Stimulated activated CD4-positive, alpha-beta T cell treated with anti-CD3 and anti-CD28 coated beads, Interleukin-2, amount 100 ng/mL, for 24 hours (primary cell): ENCODE measurements at regions not wholly inside any gene's neighbourhood (a gene's known extent, or its start where the extent isn't known, plus 50 kb on each side); places are given as distances from the start of the nearest gene placed in this dataset.

Source experiments
- DNase-seq, 2 donors: peaks; one replicate each; pipeline ENCODE4 v3.0.0-alpha.2; 2020

GRCh38 chr22:26732284-26732683 lies 74.9 kb downstream of the MIAT start:
- DNase-seq, result no peak

GRCh38 chr22:26734339-26735018 lies 77.1 kb downstream of the MIAT start:
- no peak for DNase-seq

DNA sequence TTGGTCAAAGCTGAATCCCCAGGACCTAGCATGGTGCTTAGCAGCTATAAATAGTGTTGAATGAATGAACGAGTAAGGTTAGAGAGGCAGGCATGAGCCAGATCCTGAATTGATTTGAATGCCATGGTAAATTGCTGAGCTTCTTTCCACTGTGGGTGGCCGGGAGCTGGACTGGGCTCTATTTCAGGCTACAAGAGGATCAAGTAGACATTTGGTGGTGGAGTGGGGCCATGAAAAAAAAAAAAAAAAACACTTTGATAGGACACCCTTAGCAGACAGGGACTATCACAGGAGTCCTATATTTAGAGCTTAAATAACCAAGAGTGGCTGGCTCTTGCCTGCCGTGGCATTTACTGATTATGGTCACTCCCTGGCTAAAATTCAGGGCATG lies 77.6 kb downstream of the MIAT start:
- DNase-seq, result no peak

GRCh38 chr22:26737262-26737661 lies 79.9 kb downstream of the MIAT start:
- DNase-seq, result no peak

DNA sequence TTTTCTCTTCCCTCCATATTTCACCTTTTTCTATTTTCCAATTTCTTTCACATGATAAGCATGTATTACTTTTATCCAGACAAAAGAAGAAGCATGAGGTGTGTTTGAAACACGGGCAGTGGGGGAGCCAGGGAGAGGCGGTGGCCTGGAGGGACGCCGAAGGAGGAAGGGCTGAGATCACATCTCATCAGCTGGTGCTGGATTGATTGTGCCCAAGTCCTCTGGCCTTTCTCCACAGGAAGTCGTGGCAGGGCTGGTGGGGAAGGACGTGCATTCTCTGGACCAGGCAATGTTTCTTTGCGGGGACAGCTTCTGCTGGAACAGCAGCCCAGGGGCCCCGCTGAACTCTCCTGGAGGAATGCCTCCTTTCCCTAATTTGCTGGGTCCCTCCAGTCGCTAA lies 82.9 kb downstream of the MIAT start:
- no peak for DNase-seq

GRCh38 chr22:26743149-26743548 lies 85.8 kb downstream of the MIAT start:
- DNase-seq, result no peak

DNA sequence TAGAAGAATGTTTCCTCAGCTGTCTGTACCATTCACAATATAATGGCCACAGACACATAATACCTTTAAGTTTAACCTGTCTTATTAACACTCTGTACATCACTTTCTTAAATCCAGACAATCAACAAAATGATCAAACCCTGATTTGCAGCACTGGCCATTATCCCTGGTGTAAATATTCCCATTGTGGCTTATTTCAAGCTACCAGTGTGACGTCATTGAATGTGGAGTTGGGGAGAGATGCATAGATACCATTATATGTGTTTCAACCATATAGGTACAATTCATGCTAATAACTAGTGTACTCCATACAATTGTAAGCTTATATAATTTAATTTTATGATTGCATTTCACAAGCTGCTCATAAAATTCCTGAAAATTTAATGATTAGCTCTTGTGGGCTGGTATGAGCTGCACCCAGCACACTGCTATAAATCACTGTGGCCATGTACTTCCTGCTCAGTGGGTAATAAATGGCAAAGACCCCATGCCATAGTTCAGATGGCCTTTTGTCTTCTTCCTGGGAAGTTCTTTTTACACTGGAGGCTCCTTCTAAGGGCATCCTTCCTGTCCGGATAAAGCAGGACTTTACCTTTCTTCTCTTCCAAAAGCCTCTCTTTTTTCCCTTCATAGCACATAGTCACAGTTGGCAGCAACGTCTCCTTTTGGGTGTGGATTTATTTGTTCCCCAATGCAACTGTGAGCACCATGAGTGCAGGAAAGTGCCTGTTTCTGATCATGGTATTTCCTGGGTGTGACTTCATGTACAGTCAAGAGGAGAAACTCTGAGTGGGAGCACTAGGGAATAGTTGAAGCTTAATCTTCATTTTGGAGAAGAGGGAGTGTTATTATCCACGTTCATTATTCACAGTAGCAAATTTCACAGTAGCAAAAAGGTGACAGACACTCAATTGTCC lies 87.8 kb downstream of the MIAT start:
- DNase-seq, result no peak

DNA sequence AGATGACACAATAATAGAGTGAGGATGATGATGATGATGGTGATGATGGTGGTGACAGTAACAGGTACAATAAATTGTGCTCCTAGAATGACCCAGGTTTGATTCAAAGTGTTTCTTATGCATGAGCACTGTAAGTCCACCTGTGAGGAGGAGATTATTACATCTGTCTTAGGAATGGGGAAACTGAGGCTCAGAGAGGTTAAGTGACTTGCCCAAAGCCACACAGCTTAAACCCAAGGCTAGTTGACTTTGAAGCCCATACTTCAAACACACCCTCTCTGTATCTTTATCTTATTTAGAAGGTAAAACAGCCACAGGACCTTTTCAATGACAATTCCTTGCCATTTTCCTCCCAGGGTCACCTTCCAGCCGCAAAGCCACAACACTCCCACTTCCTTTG lies 88.9 kb downstream of the MIAT start:
- DNase-seq, result no peak

DNA sequence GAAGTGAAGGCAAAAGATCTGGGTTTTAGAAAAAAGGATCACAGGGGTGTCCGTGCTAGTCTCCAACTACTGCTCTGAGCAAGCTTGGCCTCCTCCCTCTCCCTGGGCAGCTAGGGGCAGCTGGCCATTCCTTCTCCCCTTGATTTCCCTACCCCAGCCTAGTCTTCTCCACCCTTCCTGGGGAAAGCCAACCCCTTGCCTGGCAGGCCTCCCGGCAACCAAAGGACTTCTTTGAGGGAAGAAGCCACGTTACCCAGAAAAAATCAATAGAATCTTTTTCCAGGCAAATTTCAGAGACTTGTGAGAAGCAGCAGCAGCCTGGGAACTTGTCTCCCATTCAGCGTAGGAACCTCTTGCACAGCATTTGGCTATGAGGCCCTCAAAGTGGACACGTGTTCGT lies 91.5 kb downstream of the MIAT start:
- no peak for DNase-seq

DNA sequence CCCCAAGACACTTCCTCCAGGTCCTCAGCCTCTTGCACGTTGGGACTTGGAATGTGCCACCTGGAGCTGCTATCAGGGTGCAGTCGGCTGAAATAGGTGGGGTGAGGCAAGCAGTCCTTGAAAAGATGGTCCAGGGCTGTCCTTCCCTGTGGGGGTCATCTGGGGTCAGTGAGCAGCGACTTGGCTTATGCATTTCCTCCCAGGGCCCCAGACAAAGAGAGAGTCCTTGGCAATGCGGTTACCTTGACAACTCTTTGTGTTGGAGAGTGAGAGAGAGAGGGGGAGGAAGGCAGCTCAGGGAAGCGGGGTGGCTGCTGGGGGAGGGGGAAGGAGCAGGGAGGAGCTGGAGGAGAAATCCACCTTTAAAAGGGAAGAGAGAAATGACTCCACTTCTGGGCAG lies 93.8 kb downstream of the MIAT start:
- no peak for DNase-seq

DNA sequence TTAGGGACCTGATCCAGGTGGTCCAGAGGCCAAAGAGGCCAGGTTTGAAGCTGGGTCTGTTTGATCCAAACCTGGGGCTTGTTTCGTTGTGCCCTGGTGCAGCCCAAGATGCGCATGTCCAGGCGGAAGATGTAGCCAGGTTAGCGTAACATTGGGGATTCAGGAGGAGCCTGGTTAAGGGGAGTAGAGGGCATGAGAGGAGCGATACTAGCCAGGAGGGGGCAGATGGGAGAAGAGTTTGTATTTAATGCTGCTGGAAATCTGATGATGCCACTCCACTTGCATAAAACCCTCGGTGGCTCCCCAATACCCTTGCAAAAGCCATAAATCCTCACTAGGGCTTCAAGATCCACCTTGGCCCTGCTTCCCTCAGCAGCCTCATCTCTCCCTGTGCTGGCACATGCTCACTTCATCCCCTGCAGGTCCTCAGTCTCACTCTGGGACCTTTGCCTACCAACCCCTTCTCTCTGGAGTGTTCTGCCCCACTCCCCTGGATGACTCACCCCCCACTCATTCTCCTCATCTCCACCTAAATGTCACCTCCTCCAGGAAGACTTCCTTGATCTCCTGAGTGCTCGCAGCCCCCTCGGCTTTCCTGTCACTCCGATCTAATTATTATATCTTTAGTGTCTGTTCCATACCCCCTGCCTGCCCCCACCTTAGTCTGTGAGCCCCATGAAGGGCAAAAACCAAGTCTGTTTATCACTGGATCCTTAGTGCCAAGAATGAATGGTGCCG lies 95.9 kb downstream of the MIAT start:
- DNase-seq, result no peak

DNA sequence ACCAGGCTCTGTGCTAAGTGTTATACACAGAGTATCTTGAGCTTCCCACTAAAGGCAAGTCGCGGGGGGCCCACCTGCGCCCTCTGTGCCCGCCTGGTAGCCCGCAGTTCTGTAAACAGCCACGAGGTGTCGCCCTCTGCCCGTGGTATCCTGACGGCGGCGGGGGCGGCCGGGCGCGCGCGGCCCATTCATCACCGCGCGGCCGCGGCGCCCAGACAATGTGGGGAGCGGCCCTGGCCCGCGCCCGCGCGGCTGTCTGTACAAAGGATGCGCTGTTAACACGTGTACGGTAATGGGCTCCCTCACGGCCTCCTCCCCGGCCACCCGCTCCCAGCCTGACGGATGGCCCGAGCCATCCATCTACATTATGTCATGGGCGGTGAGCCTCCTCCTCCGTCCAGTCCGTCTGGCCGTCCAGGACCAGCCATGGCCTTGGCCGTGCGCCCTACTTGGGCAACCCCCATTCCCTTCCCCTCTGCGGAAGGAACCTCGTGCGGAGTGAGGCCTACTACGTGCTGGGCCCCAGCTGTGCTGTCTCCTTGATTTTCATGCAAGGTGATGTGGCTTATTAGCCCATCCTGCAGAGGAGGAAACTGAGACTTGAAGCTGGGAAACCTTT lies 99.4 kb downstream of the MIAT start:
- peak; percentile 63 to 70 for DNase-seq

DNA sequence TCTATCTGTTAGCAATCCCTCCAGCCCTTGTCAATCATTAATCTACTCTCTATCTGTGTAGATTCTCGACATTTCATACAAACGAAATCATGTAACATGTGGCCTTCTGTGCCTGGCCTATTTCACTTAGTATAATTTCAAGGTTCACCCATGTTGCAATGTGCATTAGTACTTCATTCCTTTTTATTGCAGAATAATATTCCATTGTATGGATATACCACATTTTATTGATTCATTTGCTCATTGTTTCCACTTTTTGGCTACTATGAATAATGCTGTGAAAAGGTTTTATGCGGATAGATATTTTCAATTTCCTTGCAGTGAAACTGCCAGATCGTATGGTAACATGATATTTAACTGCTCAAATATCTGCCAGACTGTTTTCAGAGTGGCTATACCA lies 100.1 kb downstream of the MIAT start:
- no peak for DNase-seq

- DNase-seq, result no peak
These were observed 105.4 kb downstream of the MIAT start for GRCh38 chr22:26762503-26763472.

- DNase-seq, result no peak
These were observed 106.4 kb downstream of the MIAT start for GRCh38 chr22:26763633-26764361.

DNA sequence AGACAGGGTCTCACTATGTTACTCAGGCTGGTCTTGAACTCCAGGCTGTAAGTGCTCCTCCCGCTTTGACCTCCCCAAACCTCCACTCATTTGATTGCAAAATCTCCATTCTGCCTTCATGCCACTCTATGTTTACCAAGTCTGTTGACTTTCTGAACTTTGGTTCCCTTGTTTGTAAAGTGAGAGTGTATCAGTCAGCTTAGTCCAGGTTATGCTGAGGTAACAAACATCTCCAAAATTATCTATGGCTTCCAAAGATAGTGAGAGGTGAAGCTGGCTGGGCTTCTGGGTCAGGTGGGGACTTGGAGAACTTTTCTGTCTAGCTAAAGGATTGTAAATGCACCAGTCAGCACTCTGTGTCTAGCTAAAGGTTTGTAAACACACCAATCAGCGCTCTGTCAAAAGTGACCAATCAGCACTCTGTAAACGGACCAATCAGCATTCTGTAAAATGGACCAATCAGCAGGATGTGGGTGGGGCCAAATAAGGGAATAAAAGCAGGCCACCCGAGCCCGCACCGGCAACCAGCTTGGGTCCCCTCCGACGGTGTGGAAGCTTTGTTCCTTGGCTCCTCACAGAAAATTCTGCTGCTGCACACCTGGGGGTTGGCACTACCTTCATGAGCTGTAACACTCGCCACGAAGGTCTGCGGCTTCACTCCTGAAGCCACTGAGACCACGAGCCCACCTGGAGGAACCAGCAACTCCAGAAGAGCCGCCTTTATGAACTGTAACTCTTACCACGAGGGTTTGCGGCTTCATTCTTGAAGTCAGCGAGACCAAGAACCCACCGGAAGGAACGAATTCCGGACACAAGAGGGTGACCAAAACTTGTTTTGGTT lies 109.3 kb downstream of the MIAT start:
- DNase-seq, result no peak

GRCh38 chr22:26767351-26768155 lies 110.2 kb downstream of the MIAT start:
- no peak for DNase-seq

DNA sequence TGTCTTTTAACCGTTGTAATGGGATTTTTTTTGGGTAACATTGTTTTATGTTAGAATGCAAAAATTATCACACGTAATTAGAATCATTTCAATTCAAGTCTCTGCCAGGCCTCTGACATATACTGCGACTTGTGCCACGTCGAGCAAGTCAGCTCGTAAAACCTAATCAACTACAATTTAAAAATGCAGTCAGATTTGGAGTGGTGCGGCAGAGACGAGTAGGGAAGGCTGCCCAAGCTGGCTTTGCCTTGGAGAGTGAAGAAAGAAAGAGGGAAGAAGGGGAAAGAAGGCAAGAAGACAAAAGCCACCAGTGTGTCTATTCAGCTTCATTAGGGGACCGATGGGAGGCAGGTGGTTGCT lies 110.7 kb downstream of the MIAT start:
- DNase-seq, result no peak

DNA sequence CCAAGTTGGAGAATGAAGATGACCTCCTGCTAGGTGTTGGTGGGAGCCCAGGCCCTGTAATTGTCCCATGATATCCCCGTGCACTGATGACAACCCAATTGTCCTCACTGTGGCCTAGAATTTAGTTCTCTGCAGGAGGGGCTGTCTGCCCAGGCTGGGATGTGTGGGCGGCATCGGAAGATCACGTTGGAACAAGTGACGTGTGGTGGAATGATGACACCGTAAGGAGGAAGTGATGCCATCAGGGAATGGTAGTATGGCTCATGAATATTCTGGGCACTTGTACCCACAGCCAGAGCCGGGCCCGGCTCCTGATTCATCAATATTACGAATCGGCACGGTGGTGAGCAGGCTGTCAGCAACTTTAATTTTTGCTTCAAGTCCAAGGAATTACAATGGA lies 111.6 kb downstream of the MIAT start:
- no peak for DNase-seq

DNA sequence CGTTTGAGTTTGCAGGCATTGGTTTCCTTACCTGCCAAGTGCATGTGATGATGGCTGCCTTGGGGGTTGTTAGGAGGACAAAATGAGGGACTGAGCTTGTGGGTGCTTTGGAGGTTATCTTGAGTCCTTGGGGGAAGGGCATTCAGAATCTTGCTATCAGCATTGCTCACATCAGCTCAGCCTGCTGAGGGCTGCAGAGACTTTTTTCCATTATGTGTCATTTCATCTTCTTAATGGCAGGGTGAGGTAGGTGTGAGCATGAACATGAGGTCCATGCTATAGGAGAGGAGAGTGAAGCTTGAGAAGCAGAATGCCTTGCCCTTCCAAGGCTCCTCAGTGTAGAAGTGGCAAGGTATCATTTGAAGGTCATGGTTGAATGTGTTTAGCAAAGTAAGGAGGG lies 112.3 kb downstream of the MIAT start:
- DNase-seq, result no peak
